ENCODE measurements at regions not wholly inside any gene's neighbourhood (a gene's known extent, or its start where the extent isn't known, plus 50 kb on each side); places are given as distances from the start of the nearest gene placed in this dataset.

GRCh38 chr20:57804470-57805250 is 94.8 kb upstream of the PMEPA1 start:
- DNase-seq (ENCODE audit: low spot score) = no peak
- no peaks in the 10 kb centered on the region for H3K36me3 ChIP-seq
- H3K4me1 ChIP-seq = peaks cover 0 to 12% of the 10 kb centered on the region in 2 donors
- TF ChIP-seq CTCF (IDR thresholded peaks at IDR 0.05) = no peak
- no peak overlapping the region for H3K4me3 ChIP-seq
- H3K27ac ChIP-seq = no peak overlapping the region
- H3K27me3 ChIP-seq = no peaks in the 10 kb centered on the region
- no peaks in the 10 kb centered on the region for H3K9me3 ChIP-seq

- no peak for DNase-seq (ENCODE audit: low spot score)
- Histone ChIP-seq H3K27me3 (no peaks in the 10 kb centered on the region), H3K9me3 (no peaks in the 10 kb centered on the region), H3K4me1 (peaks cover 0 to 11% of the 10 kb centered on the region in 2 donors), H3K4me3 (no peak overlapping the region), H3K27ac (no peak overlapping the region), H3K36me3 (no peaks in the 10 kb centered on the region)
- no peak for TF ChIP-seq CTCF (IDR thresholded peaks at IDR 0.05)
Observed at GRCh38 chr20:57803508-57804005, 93.7 kb upstream of the PMEPA1 start.

- Histone ChIP-seq H3K4me3 (no peak overlapping the region), H3K36me3 (no peaks in the 10 kb centered on the region), H3K27ac (no peak overlapping the region), H3K27me3 (no peaks in the 10 kb centered on the region), H3K4me1 (peaks cover 0 to 5% of the 10 kb centered on the region in 2 donors), H3K9me3 (no peaks in the 10 kb centered on the region)
- no peak for TF ChIP-seq CTCF (IDR thresholded peaks at IDR 0.05)
- no peak for DNase-seq (ENCODE audit: low spot score)
Observed at GRCh38 chr20:57802765-57803507, 93.1 kb upstream of the PMEPA1 start.

GRCh38 chr20:57801581-57801980 is 91.8 kb upstream of the PMEPA1 start:
- Histone ChIP-seq H3K27me3 (no peaks in the 10 kb centered on the region), H3K4me1 (no peaks in the 10 kb centered on the region), H3K9me3 (no peaks in the 10 kb centered on the region), H3K4me3 (no peak overlapping the region), H3K36me3 (no peaks in the 10 kb centered on the region), H3K27ac (no peak overlapping the region)
- TF ChIP-seq CTCF (IDR thresholded peaks at IDR 0.05) = no peak
- no peak for DNase-seq (ENCODE audit: low spot score)

- Histone ChIP-seq H3K27me3 (no peaks in the 10 kb centered on the region), H3K36me3 (no peaks in the 10 kb centered on the region), H3K9me3 (no peaks in the 10 kb centered on the region), H3K27ac (no peak overlapping the region), H3K4me1 (no peaks in the 10 kb centered on the region), H3K4me3 (no peak overlapping the region)
- no peak for DNase-seq (ENCODE audit: low spot score)
- TF ChIP-seq CTCF (IDR thresholded peaks at IDR 0.05) = no peak
Observed at GRCh38 chr20:57800791-57801430, 91.1 kb upstream of the PMEPA1 start.
